WTC11 (cell line): ENCODE measurements at regions not wholly inside any gene's neighbourhood (a gene's known extent, or its start where the extent isn't known, plus 50 kb on each side); places are given as distances from the start of the nearest gene placed in this dataset.

Source experiments
- ATAC-seq: fragments of 200-7000 bp; cut with Tn5 transposase; 2 replicates; pipeline ENCODE4 v1.10.0; 2021; ENCODE audit warnings: mild to moderate bottlenecking, moderate library complexity
- CTCF ChIA-PET: fragments of 300-600 bp; sonication (Branson Sonifier 250); formaldehyde crosslinking; loops from one replicate; lab custom pipeline; 2021; ENCODE audit warnings: antibody characterized with exemption; lab: Charles Lee
- POLR2A ChIA-PET: fragments of 350-600 bp; sonication (Branson Sonifier 250); formaldehyde crosslinking; loops from one replicate; lab custom pipeline; 2021; ENCODE audit warnings: antibody characterized with exemption; lab: Charles Lee
- DNase-seq: peaks from one replicate; pipeline ENCODE4 v3.0.0; 2021; ENCODE audit warnings: low spot score
- H3K27ac Mint-ChIP-seq: 2 replicates; pipeline ENCODE4 v1.8.0; 2021; ENCODE audit warnings: mixed read lengths
- H3K27me3 Mint-ChIP-seq: 2 replicates; pipeline ENCODE4 v1.8.0; 2021; ENCODE audit warnings: low read depth, mild to moderate bottlenecking, moderate library complexity, mixed read lengths
- H3K36me3 Mint-ChIP-seq: 2 replicates; pipeline ENCODE4 v1.8.0; 2021; ENCODE audit warnings: mixed read lengths
- H3K4me1 Mint-ChIP-seq: 2 replicates; pipeline ENCODE4 v1.8.0; 2022; ENCODE audit warnings: mixed read lengths
- H3K4me3 Mint-ChIP-seq: 2 replicates; pipeline ENCODE4 v1.8.0; 2021; ENCODE audit warnings: mild to moderate bottlenecking, moderate library complexity, mixed read lengths
- H3K9me3 Mint-ChIP-seq: 2 replicates; pipeline ENCODE4 v1.8.0; 2021; ENCODE audit warnings: mixed read lengths
- ARID4B ChIP-seq: sonication (generic); formaldehyde crosslinking; IDR thresholded peaks from 2 replicates; pipeline ENCODE4 v1.8.0; 2023; ENCODE audit warnings: missing genetic modification reagents, mild to moderate bottlenecking, borderline replicate concordance
- ATF6 ChIP-seq: sonication (generic); formaldehyde crosslinking; IDR thresholded peaks from 2 replicates; pipeline ENCODE4 v1.8.1; 2023; ENCODE audit warnings: mild to moderate bottlenecking, missing genetic modification reagents
- ELF4 ChIP-seq: sonication (generic); formaldehyde crosslinking; IDR thresholded peaks from 2 replicates; pipeline ENCODE4 v1.8.1; 2022; ENCODE audit warnings: low read depth, mild to moderate bottlenecking, moderate library complexity, missing genetic modification reagents
- FOXP4 ChIP-seq: sonication (generic); formaldehyde crosslinking; IDR thresholded peaks from 2 replicates; pipeline ENCODE4 v1.8.0; 2022; ENCODE audit warnings: mild to moderate bottlenecking, missing genetic modification reagents
- KAT7 ChIP-seq: sonication (generic); formaldehyde crosslinking; IDR thresholded peaks from 2 replicates; pipeline ENCODE4 v1.8.1; 2023; ENCODE audit warnings: missing genetic modification reagents, mild to moderate bottlenecking, borderline replicate concordance
- MXD4 ChIP-seq: fragments of 250-450 bp; sonication (Bioruptor Pico); IDR thresholded peaks from 2 replicates; pipeline ENCODE4 v1.8.0; 2021; ENCODE audit warnings: mild to moderate bottlenecking, moderate library complexity, borderline replicate concordance
- NFE2L1 ChIP-seq: sonication (generic); formaldehyde crosslinking; IDR thresholded peaks from 2 replicates; pipeline ENCODE4 v1.8.1; 2023; ENCODE audit warnings: missing genetic modification reagents
- SMAD3 ChIP-seq: sonication (generic); formaldehyde crosslinking; IDR thresholded peaks from 2 replicates; pipeline ENCODE4 v1.8.0; 2022; ENCODE audit warnings: missing genetic modification reagents, mild to moderate bottlenecking, borderline replicate concordance
- SMAD4 ChIP-seq: sonication (generic); formaldehyde crosslinking; IDR thresholded peaks from 2 replicates; pipeline ENCODE4 v1.8.0; 2022; ENCODE audit warnings: mild to moderate bottlenecking, missing genetic modification reagents
- TCF7 ChIP-seq: sonication (generic); formaldehyde crosslinking; IDR thresholded peaks from 2 replicates; pipeline ENCODE4 v1.8.0; 2022; ENCODE audit warnings: mild to moderate bottlenecking, low read depth, missing genetic modification reagents, moderate library complexity
- TEAD1 ChIP-seq: sonication (generic); formaldehyde crosslinking; IDR thresholded peaks from 2 replicates; pipeline ENCODE4 v1.8.0; 2022; ENCODE audit warnings: mild to moderate bottlenecking, missing genetic modification reagents
- TEAD4 ChIP-seq: sonication (generic); formaldehyde crosslinking; IDR thresholded peaks from 2 replicates; pipeline ENCODE4 v1.8.0; 2022; ENCODE audit warnings: mild to moderate bottlenecking, missing genetic modification reagents
- ZNF219 ChIP-seq: sonication (generic); formaldehyde crosslinking; IDR thresholded peaks from 2 replicates; pipeline ENCODE4 v1.8.0; 2023; ENCODE audit warnings: missing genetic modification reagents, mild to moderate bottlenecking, borderline replicate concordance
- ZNF396 ChIP-seq: fragments of 250-450 bp; sonication (Bioruptor Pico); IDR thresholded peaks from 2 replicates; pipeline ENCODE4 v1.8.0; 2021; ENCODE audit warnings: mild to moderate bottlenecking, moderate library complexity, borderline replicate concordance
- ZNF671 ChIP-seq: fragments of 250-450 bp; sonication (Bioruptor Pico); IDR thresholded peaks from 2 replicates; pipeline ENCODE4 v1.8.0; 2021; ENCODE audit warnings: mild to moderate bottlenecking
- TF ChIP-seq, protein P1 (sequence below): sonication (generic); formaldehyde crosslinking; conservative IDR thresholded peaks from 2 replicates; pipeline ENCODE4 v1.8.1; 2023; ENCODE audit warnings: mild to moderate bottlenecking, low read depth, missing genetic modification reagents, moderate library complexity
- TF ChIP-seq, protein P2 (sequence below): sonication (generic); formaldehyde crosslinking; IDR thresholded peaks from 2 replicates; pipeline ENCODE4 v1.8.0; 2023; ENCODE audit warnings: missing genetic modification reagents
- TF ChIP-seq, protein P3 (sequence below): sonication (generic); formaldehyde crosslinking; IDR thresholded peaks from 2 replicates; pipeline ENCODE4 v1.8.1; 2022; ENCODE audit warnings: mild to moderate bottlenecking, missing genetic modification reagents, moderate library complexity, borderline replicate concordance

DNA sequence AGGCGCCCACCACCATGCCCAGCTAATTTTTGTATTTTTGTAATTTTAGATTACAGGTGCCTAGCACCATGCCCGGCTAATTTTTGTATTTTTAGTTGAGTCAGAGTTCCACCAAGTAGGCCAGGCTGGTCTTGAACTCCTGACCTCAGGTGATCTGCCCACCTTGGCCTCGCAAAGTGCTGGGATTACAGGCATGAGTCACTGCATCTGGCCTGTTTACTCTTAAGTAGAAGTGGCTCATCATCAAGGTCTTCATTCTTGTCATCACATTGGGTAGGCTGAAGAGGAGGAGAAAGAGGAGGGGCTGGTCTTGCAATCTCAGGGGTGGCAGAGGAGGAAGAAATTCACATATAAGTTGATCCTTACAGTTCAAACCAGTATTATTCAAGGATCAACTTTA is 152.4 kb upstream of the ATP2B1 start:
- ChIA-PET CTCF (no interaction called here), POLR2A (no interaction called here)
- DNase-seq (no peak), ATAC-seq (no peak)
- Mint-ChIP-seq H3K27ac (no peak overlapping the region), H3K27me3 (peaks cover 54% of the 10 kb centered on the region), H3K36me3 (no peaks in the 10 kb centered on the region), H3K4me1 (peaks cover 24% of the 10 kb centered on the region), H3K4me3 (no peak overlapping the region), H3K9me3 (peaks cover 5% of the 10 kb centered on the region; the same call in 1 of the 2 replicates)
- TF ChIP-seq NFE2L1 (no peak), ZNF671 (CRISPR knock-in tag) (no peak), MXD4 (CRISPR knock-in tag) (no peak), TCF7 (CRISPR knock-in tag) (no peak), ELF4 (CRISPR knock-in tag) (no peak), ZNF396 (no peak), ATF6 (CRISPR knock-in tag) (no peak), ARID4B (CRISPR knock-in tag) (no peak), KAT7 (no peak), ZNF219 (CRISPR knock-in tag) (no peak)
- TF ChIP-seq, protein P1, sequence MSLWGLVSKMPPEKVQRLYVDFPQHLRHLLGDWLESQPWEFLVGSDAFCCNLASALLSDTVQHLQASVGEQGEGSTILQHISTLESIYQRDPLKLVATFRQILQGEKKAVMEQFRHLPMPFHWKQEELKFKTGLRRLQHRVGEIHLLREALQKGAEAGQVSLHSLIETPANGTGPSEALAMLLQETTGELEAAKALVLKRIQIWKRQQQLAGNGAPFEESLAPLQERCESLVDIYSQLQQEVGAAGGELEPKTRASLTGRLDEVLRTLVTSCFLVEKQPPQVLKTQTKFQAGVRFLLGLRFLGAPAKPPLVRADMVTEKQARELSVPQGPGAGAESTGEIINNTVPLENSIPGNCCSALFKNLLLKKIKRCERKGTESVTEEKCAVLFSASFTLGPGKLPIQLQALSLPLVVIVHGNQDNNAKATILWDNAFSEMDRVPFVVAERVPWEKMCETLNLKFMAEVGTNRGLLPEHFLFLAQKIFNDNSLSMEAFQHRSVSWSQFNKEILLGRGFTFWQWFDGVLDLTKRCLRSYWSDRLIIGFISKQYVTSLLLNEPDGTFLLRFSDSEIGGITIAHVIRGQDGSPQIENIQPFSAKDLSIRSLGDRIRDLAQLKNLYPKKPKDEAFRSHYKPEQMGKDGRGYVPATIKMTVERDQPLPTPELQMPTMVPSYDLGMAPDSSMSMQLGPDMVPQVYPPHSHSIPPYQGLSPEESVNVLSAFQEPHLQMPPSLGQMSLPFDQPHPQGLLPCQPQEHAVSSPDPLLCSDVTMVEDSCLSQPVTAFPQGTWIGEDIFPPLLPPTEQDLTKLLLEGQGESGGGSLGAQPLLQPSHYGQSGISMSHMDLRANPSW: no peak
- TF ChIP-seq, protein P2, sequence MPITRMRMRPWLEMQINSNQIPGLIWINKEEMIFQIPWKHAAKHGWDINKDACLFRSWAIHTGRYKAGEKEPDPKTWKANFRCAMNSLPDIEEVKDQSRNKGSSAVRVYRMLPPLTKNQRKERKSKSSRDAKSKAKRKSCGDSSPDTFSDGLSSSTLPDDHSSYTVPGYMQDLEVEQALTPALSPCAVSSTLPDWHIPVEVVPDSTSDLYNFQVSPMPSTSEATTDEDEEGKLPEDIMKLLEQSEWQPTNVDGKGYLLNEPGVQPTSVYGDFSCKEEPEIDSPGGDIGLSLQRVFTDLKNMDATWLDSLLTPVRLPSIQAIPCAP (CRISPR knock-in tag): no peak

DNA sequence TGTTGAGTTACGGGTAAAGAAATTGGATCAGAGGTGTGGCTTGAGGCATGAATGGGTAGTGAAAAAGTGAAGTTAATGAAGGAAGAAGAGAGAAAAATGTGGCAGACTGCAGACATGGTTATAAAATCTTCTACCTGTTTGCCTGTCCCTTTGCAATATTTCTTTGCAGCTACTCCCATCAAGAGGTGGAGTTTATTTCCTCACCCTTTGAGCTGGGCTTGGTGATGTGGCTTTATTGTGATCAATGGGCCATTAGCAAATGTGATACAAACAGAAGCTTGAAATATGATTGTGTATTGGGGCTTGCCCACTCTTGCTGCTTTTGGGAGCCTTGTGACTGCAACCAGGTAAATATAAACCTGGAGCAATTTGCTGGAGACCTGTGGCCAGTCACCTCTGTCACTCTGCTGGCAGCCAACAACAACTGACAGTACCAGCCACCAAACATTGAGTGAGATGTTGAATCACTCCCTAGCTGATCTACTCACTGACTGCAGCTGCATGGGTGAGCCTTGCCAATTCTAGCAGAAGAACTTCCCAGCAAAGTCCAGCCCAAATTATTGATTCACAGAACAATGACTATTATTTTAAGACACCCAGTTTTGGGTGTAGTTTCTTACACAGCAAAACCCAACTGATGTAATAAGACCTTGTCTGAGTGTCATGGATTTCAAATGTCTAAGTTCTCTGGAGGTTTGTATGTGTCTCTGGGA is 151.0 kb upstream of the ATP2B1 start:
- no peak overlapping the region for H3K27ac Mint-ChIP-seq
- CTCF ChIA-PET: no interaction called here
- no peak for ATAC-seq
- no peak for TF ChIP-seq SMAD3 (CRISPR knock-in tag)
- no peak for TF ChIP-seq SMAD4 (CRISPR knock-in tag)
- TF ChIP-seq, protein P3, sequence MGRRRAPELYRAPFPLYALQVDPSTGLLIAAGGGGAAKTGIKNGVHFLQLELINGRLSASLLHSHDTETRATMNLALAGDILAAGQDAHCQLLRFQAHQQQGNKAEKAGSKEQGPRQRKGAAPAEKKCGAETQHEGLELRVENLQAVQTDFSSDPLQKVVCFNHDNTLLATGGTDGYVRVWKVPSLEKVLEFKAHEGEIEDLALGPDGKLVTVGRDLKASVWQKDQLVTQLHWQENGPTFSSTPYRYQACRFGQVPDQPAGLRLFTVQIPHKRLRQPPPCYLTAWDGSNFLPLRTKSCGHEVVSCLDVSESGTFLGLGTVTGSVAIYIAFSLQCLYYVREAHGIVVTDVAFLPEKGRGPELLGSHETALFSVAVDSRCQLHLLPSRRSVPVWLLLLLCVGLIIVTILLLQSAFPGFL: no peak
- TF ChIP-seq FOXP4: no peak
- no peak for TF ChIP-seq TEAD4 (CRISPR knock-in tag)
- TF ChIP-seq TEAD1 (CRISPR knock-in tag): no peak

More for the DNA sequence above, 151.0 kb upstream of the ATP2B1 start:
- Mint-ChIP-seq H3K9me3 (no peaks in the 10 kb centered on the region), H3K36me3 (no peaks in the 10 kb centered on the region), H3K4me1 (peaks cover 22% of the 10 kb centered on the region), H3K27me3 (peaks cover 41% of the 10 kb centered on the region), H3K4me3 (no peak overlapping the region)
- no peak for DNase-seq
- POLR2A ChIA-PET: no interaction called here
